Mesendoderm (in vitro differentiated cells): ENCODE measurements at regions not wholly inside any gene's neighbourhood (a gene's known extent, or its start where the extent isn't known, plus 50 kb on each side); places are given as distances from the start of the nearest gene placed in this dataset.
A peak's percentile ranks its signal among the peaks of the same experiment; 100 is the strongest.

Experiments used
- DNase-seq: peaks from one replicate; pipeline ENCODE4 v3.0.0; 2013
- H2AK5ac ChIP-seq: 2 replicates; pipeline ENCODE4 v1.6.1; 2013; ENCODE audit warnings: low read length, inconsistent platforms
- H2BK120ac ChIP-seq: 2 replicates; pipeline ENCODE4 v1.6.1; 2013; ENCODE audit warnings: low read depth, mild to moderate bottlenecking, low read length, moderate library complexity, mixed read lengths
- H2BK15ac ChIP-seq: replicated peaks from 2 replicates; pipeline ENCODE4 v1.6.1; 2013; ENCODE audit warnings: low read depth, mild to moderate bottlenecking, moderate library complexity
- H2BK5ac ChIP-seq: 2 replicates; pipeline ENCODE4 v1.6.1; 2013; ENCODE audit warnings: low read length, inconsistent platforms
- H3K18ac ChIP-seq: 2 replicates; pipeline ENCODE4 v1.6.1; 2013; ENCODE audit warnings: mild to moderate bottlenecking, low read length, mixed read lengths
- H3K23ac ChIP-seq: one replicate; pipeline ENCODE4 v1.6.1; 2013; ENCODE audit warnings: low read length
- H3K27ac ChIP-seq: 2 replicates; pipeline ENCODE4 v1.5.1; 2013; ENCODE audit warnings: low read depth, mild to moderate bottlenecking, inconsistent platforms, low read length, moderate library complexity
- H3K27me3 ChIP-seq: 2 replicates; pipeline ENCODE4 v1.6.1; 2013; ENCODE audit warnings: low read length, control low read depth, mild to moderate bottlenecking, inconsistent platforms; ENCODE audit not compliant: insufficient read depth, poor library complexity
- H3K36me3 ChIP-seq: 2 replicates; pipeline ENCODE4 v1.6.1; 2013; ENCODE audit warnings: low read length, inconsistent platforms; ENCODE audit not compliant: control insufficient read depth, insufficient read depth
- H3K4ac ChIP-seq: one replicate; pipeline ENCODE4 v1.6.1; 2013; ENCODE audit warnings: low read depth, mild to moderate bottlenecking, low read length, moderate library complexity
- H3K4me1 ChIP-seq: 2 replicates; pipeline ENCODE4 v1.6.1; 2013; ENCODE audit warnings: low read depth, low read length, inconsistent platforms; ENCODE audit not compliant: control insufficient read depth
- H3K4me2 ChIP-seq: 2 replicates; pipeline ENCODE4 v1.6.1; 2013; ENCODE audit warnings: low read length
- H3K4me3 ChIP-seq: 2 replicates; pipeline ENCODE4 v1.5.1; 2013; ENCODE audit warnings: mild to moderate bottlenecking, low read length
- H3K56ac ChIP-seq: one replicate; pipeline ENCODE4 v1.6.1; 2013; ENCODE audit warnings: low read length
- H3K79me1 ChIP-seq: 2 replicates; pipeline ENCODE4 v1.6.1; 2013; ENCODE audit warnings: low read length, inconsistent platforms
- H3K79me2 ChIP-seq: 2 replicates; pipeline ENCODE4 v1.6.1; 2013; ENCODE audit warnings: mild to moderate bottlenecking, low read length; ENCODE audit not compliant: control insufficient read depth, insufficient read depth
- H3K9ac ChIP-seq: 2 replicates; pipeline ENCODE4 v1.6.1; 2013; ENCODE audit warnings: low read length, inconsistent platforms
- H4K5ac ChIP-seq: one replicate; pipeline ENCODE4 v1.6.1; 2013; ENCODE audit warnings: low read length
- H4K8ac ChIP-seq: one replicate; pipeline ENCODE4 v1.6.1; 2013; ENCODE audit warnings: low read depth, mild to moderate bottlenecking, control low read depth, low read length, moderate library complexity
- WGBS: extraction: QIAGEN DNeasy Blood & Tissue Kit; methylation state at CpG from one replicate; pipeline ENCODE4 v1.1.7; 2013; ENCODE audit warnings: low lambda C conversion rate, missing lambda C conversion rate; ENCODE audit not compliant: insufficient coverage; ENCODE audit errors: extremely low coverage; 5-methylcytosine and 5-hydroxymethylcytosine counted together

GRCh38 chr10:61286686-61287085 lies 166.5 kb downstream of the TMEM26 start:
- Histone ChIP-seq H4K5ac (no peak overlapping the region), H3K79me2 (no peaks in the 10 kb centered on the region), H3K23ac (no peak overlapping the region), H2BK15ac (no peak overlapping the region), H3K4me2 (no peak overlapping the region), H3K4ac (no peak overlapping the region), H3K79me1 (no peaks in the 10 kb centered on the region), H2BK120ac (no peak overlapping the region), H3K4me3 (no peak overlapping the region), H3K36me3 (no peaks in the 10 kb centered on the region), H3K18ac (no peak overlapping the region), H3K27me3 (no peaks in the 10 kb centered on the region), H3K27ac (no peak overlapping the region), H3K56ac (no peak overlapping the region), H3K9ac (no peak overlapping the region), H4K8ac (no peak overlapping the region), H2BK5ac (no peak overlapping the region), H3K4me1 (no peaks in the 10 kb centered on the region), H2AK5ac (no peak overlapping the region)
- no peak for DNase-seq
- WGBS: no CpG with 5 or more reads among the region's 3 CpGs

DNA sequence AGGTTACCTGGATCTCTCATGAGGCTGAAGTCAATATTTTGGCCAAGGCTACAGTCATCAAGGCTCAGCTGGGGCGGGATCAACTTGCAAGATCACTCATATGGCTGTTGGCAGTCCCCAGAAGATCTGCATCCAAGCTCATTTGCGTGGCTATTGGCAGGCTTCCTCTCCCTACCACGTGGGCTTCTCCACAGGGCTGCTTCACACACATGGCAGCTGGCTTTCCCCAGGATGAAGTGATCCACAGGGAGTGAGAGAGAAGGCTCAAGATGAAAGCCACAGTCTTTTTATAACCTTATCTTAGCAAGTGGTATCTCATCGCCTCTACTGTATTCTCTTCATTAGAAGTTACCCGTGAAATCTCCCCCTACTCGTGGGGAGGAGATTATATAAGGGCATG lies 167.4 kb downstream of the TMEM26 start:
- Histone ChIP-seq H2BK120ac (no peak overlapping the region), H3K79me1 (no peaks in the 10 kb centered on the region), H3K4me1 (no peaks in the 10 kb centered on the region), H3K4me2 (no peak overlapping the region), H3K27ac (no peak overlapping the region), H2AK5ac (no peak overlapping the region), H3K79me2 (no peaks in the 10 kb centered on the region), H3K18ac (no peak overlapping the region), H3K4me3 (no peak overlapping the region), H4K5ac (no peak overlapping the region), H3K56ac (no peak overlapping the region), H3K36me3 (no peaks in the 10 kb centered on the region), H2BK15ac (no peak overlapping the region), H4K8ac (no peak overlapping the region), H2BK5ac (no peak overlapping the region), H3K9ac (no peak overlapping the region), H3K27me3 (no peaks in the 10 kb centered on the region), H3K4ac (no peak overlapping the region), H3K23ac (no peak overlapping the region)
- WGBS: no CpG with 5 or more reads among the region's 6 CpGs
- peak; percentile 32 for DNase-seq

GRCh38 chr10:61284222-61284890 lies 168.8 kb downstream of the TMEM26 start:
- no peak overlapping the region for H2BK15ac ChIP-seq
- no peak overlapping the region for H3K4me2 ChIP-seq
- no peak overlapping the region for H3K18ac ChIP-seq
- H2AK5ac ChIP-seq: no peak overlapping the region
- no peak overlapping the region for H3K4ac ChIP-seq
- H3K27ac ChIP-seq: no peak overlapping the region
- H3K4me3 ChIP-seq: no peak overlapping the region
- no peak overlapping the region for H4K8ac ChIP-seq
- DNase-seq: peak; percentile 43
- no peak overlapping the region for H2BK5ac ChIP-seq
- H4K5ac ChIP-seq: no peak overlapping the region
- H3K23ac ChIP-seq: no peak overlapping the region
- WGBS: no CpG with 5 or more reads among the region's 5 CpGs
- H3K4me1 ChIP-seq: no peaks in the 10 kb centered on the region
- H2BK120ac ChIP-seq: no peak overlapping the region
- H3K36me3 ChIP-seq: no peaks in the 10 kb centered on the region
- H3K79me2 ChIP-seq: no peaks in the 10 kb centered on the region
- no peak overlapping the region for H3K9ac ChIP-seq
- no peak overlapping the region for H3K56ac ChIP-seq
- H3K79me1 ChIP-seq: no peaks in the 10 kb centered on the region
- no peaks in the 10 kb centered on the region for H3K27me3 ChIP-seq

- Histone ChIP-seq H3K9ac (no peak overlapping the region), H3K4ac (no peak overlapping the region), H3K4me1 (no peaks in the 10 kb centered on the region), H3K4me2 (no peak overlapping the region), H3K4me3 (no peak overlapping the region), H2BK15ac (no peak overlapping the region), H4K5ac (no peak overlapping the region), H3K79me1 (no peaks in the 10 kb centered on the region), H2AK5ac (no peak overlapping the region), H3K18ac (no peak overlapping the region), H3K56ac (no peak overlapping the region), H3K36me3 (no peaks in the 10 kb centered on the region), H4K8ac (no peak overlapping the region), H2BK120ac (no peak overlapping the region), H3K27me3 (no peaks in the 10 kb centered on the region), H2BK5ac (no peak overlapping the region), H3K23ac (no peak overlapping the region), H3K79me2 (no peaks in the 10 kb centered on the region), H3K27ac (no peak overlapping the region)
- WGBS: no CpG with 5 or more reads among the region's 3 CpGs
- no peak for DNase-seq
These were observed 169.5 kb downstream of the TMEM26 start for GRCh38 chr10:61283481-61284221.

DNA sequence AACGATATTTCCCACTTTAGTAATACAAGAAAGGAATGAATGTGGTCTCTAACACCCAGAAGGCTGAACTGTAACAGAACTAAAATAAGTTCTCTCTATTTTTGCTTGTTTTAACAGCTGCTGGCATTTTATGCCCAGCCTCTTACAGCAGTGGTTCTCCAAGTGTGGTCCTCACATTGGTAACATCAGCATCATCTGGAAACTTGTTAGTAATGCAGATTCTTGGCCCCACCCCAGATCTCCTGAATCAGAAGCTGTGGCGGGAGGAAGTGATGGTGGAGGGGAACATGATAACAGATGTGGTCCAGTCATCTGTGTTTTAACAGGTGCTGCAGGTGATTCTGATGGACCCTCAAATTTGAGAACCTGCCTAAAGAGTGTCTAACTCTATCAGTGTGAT lies 170.1 kb downstream of the TMEM26 start:
- no peak overlapping the region for H2AK5ac ChIP-seq
- DNase-seq: no peak
- WGBS: no CpG with 5 or more reads among the region's 2 CpGs

More for the DNA sequence above, 170.1 kb downstream of the TMEM26 start:
- no peak overlapping the region for H4K8ac ChIP-seq
- H3K4me2 ChIP-seq: no peak overlapping the region
- no peaks in the 10 kb centered on the region for H3K79me1 ChIP-seq
- no peaks in the 10 kb centered on the region for H3K4me1 ChIP-seq
- no peak overlapping the region for H2BK15ac ChIP-seq
- no peak overlapping the region for H2BK5ac ChIP-seq
- no peak overlapping the region for H4K5ac ChIP-seq
- H3K36me3 ChIP-seq: no peaks in the 10 kb centered on the region
- H3K18ac ChIP-seq: no peak overlapping the region
- no peak overlapping the region for H2BK120ac ChIP-seq
- H3K79me2 ChIP-seq: no peaks in the 10 kb centered on the region
- H3K23ac ChIP-seq: no peak overlapping the region
- no peak overlapping the region for H3K27ac ChIP-seq
- H3K9ac ChIP-seq: no peak overlapping the region
- H3K4me3 ChIP-seq: no peak overlapping the region
- no peak overlapping the region for H3K56ac ChIP-seq
- no peaks in the 10 kb centered on the region for H3K27me3 ChIP-seq
- H3K4ac ChIP-seq: no peak overlapping the region
